T-helper 1 cell treated with Interleukin-12 subunit alpha and Interleukin-12 subunit beta and Interleukin-4 antibody, amounts not matched to agents 30 μg/mL and 1 μg/mL, for 36 hours (primary cell): ENCODE measurements at regions not wholly inside any gene's neighbourhood (a gene's known extent, or its start where the extent isn't known, plus 50 kb on each side); places are given as distances from the start of the nearest gene placed in this dataset.
"Not testable (repeated sequence)": the region's sequence is repeated elsewhere in the genome, so short reads cannot be mapped to it uniquely, and the experiment has no call there.

Experiments used
- H3K27ac Mint-ChIP-seq: one replicate; pipeline ENCODE4 v1.8.0; 2021; ENCODE audit warnings: mild to moderate bottlenecking, mixed read lengths
- H3K27me3 Mint-ChIP-seq: one replicate; pipeline ENCODE4 v1.8.0; 2021; ENCODE audit warnings: low read depth, mixed read lengths
- H3K36me3 Mint-ChIP-seq: one replicate; pipeline ENCODE4 v1.8.0; 2021; ENCODE audit warnings: low read depth, mixed read lengths
- H3K4me1 Mint-ChIP-seq: one replicate; pipeline ENCODE4 v1.8.0; 2021; ENCODE audit warnings: low read depth, mixed read lengths
- H3K4me3 Mint-ChIP-seq: one replicate; pipeline ENCODE4 v1.8.0; 2021; ENCODE audit warnings: mild to moderate bottlenecking, moderate library complexity, mixed read lengths
- H3K9me3 Mint-ChIP-seq: one replicate; pipeline ENCODE4 v1.8.0; 2021; ENCODE audit warnings: mixed read lengths

GRCh38 chr22:34354071-34354817 is 434.0 kb upstream of the LARGE1 start:
- Mint-ChIP-seq H3K9me3 (peaks cover 25% of the 10 kb centered on the region), H3K4me1 (no peaks in the 10 kb centered on the region), H3K36me3 (no peaks in the 10 kb centered on the region), H3K4me3 (no peak overlapping the region), H3K27ac (no peak overlapping the region), H3K27me3 (no peaks in the 10 kb centered on the region)

DNA sequence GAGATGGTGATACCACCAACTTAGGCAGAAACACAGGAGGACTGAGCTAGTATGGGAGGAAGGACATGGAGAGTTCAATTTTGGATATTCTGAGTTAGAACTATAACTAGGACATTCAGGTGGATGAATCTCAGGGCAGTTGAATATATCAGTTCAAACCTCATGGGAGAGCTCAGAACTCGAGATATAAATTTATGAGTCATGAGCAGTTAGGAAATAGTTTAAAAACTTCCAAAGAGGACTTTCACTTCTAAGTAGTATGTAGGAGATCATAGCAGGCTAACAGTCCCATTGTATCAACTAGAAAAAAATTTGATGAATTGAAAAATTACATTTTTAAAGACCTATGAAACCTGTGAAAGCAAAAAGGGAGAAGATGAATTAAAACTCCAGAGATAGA is 436.2 kb upstream of the LARGE1 start:
- H3K9me3 Mint-ChIP-seq, result peaks cover 25% of the 10 kb centered on the region

GRCh38 chr22:34370711-34371110 is 450.4 kb upstream of the LARGE1 start:
- H3K27ac Mint-ChIP-seq, result no peak overlapping the region
- peaks cover 29% of the 10 kb centered on the region for H3K9me3 Mint-ChIP-seq
- H3K27me3 Mint-ChIP-seq, result no peaks in the 10 kb centered on the region
- no peaks in the 10 kb centered on the region for H3K4me1 Mint-ChIP-seq
- no peak overlapping the region for H3K4me3 Mint-ChIP-seq
- no peaks in the 10 kb centered on the region for H3K36me3 Mint-ChIP-seq

More for the DNA sequence above, 436.2 kb upstream of the LARGE1 start:
- no peaks in the 10 kb centered on the region for H3K27me3 Mint-ChIP-seq
- H3K4me1 Mint-ChIP-seq, result no peaks in the 10 kb centered on the region
- no peaks in the 10 kb centered on the region for H3K36me3 Mint-ChIP-seq
- no peak overlapping the region for H3K27ac Mint-ChIP-seq
- H3K4me3 Mint-ChIP-seq, result no peak overlapping the region

DNA sequence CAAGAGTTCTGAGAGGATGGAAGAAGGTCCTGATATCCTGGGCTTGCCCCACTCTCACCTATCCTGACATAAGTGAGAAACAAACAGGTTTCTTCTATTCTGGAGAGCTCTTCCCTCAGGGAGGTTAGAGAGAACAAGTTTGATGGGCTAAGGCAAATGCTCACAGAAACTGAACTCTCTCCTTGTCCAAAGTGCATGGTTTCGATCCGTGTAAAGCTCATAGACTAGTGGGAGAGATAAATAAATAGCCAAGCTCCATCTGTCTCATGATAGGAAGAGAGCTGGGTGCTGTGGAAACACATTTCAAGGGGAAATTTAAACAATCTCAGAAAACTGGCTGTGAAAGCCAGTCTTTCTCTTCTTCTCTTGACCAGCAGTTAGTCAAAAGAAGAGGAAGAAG is 459.5 kb upstream of the LARGE1 start:
- Mint-ChIP-seq H3K4me1 (no peaks in the 10 kb centered on the region), H3K36me3 (no peaks in the 10 kb centered on the region), H3K4me3 (no peak overlapping the region), H3K27me3 (no peaks in the 10 kb centered on the region), H3K27ac (no peak overlapping the region), H3K9me3 (peaks cover 33% of the 10 kb centered on the region)

- H3K36me3 Mint-ChIP-seq, result no peaks in the 10 kb centered on the region
- H3K4me3 Mint-ChIP-seq, result no peak overlapping the region
- no peaks in the 10 kb centered on the region for H3K27me3 Mint-ChIP-seq
- no peak overlapping the region for H3K27ac Mint-ChIP-seq
- peaks cover 33% of the 10 kb centered on the region for H3K9me3 Mint-ChIP-seq
- H3K4me1 Mint-ChIP-seq, result no peaks in the 10 kb centered on the region
Measured at GRCh38 chr22:34380532-34380931, 460.3 kb upstream of the LARGE1 start.

- no peaks in the 10 kb centered on the region for H3K36me3 Mint-ChIP-seq
- H3K4me3 Mint-ChIP-seq, result no peak overlapping the region
- no peaks in the 10 kb centered on the region for H3K27me3 Mint-ChIP-seq
- H3K9me3 Mint-ChIP-seq, result peaks cover 37% of the 10 kb centered on the region
- no peak overlapping the region for H3K27ac Mint-ChIP-seq
- H3K4me1 Mint-ChIP-seq, result no peaks in the 10 kb centered on the region
Measured at GRCh38 chr22:34390400-34390799, 470.1 kb upstream of the LARGE1 start.

DNA sequence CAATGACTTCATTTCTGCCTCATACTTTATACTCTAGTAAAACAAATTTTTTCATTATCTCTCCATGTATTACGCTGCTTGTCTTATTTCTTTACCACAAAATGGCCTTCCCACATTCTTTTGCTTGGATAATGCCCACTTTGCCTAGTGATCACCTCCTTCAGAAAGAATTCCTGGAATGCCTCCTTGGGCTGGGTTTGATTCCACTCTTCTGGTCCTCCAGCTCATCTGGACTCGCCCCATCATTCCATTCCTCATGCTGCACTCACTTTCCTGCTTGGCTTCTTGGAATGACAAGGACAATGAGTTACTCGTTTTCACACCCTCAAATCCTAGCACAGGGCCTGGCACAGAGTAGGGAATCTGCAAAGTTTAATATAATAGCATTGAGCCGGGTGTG is 475.1 kb upstream of the LARGE1 start:
- H3K27ac Mint-ChIP-seq, result no peak overlapping the region
- H3K4me1 Mint-ChIP-seq, result no peaks in the 10 kb centered on the region
- no peaks in the 10 kb centered on the region for H3K27me3 Mint-ChIP-seq
- H3K9me3 Mint-ChIP-seq, result peaks cover 37% of the 10 kb centered on the region
- H3K36me3 Mint-ChIP-seq, result no peaks in the 10 kb centered on the region
- no peak overlapping the region for H3K4me3 Mint-ChIP-seq

- no peak overlapping the region for H3K27ac Mint-ChIP-seq
- H3K27me3 Mint-ChIP-seq, result no peaks in the 10 kb centered on the region
- no peak overlapping the region for H3K4me3 Mint-ChIP-seq
- H3K36me3 Mint-ChIP-seq, result no peaks in the 10 kb centered on the region
- no peaks in the 10 kb centered on the region for H3K4me1 Mint-ChIP-seq
- H3K9me3 Mint-ChIP-seq, result peaks cover 32% of the 10 kb centered on the region
Measured at GRCh38 chr22:34403667-34404066, 483.4 kb upstream of the LARGE1 start.

- no peaks in the 10 kb centered on the region for H3K36me3 Mint-ChIP-seq
- no peak overlapping the region for H3K4me3 Mint-ChIP-seq
Measured at GRCh38 chr22:34410111-34410510, 489.8 kb upstream of the LARGE1 start.

DNA sequence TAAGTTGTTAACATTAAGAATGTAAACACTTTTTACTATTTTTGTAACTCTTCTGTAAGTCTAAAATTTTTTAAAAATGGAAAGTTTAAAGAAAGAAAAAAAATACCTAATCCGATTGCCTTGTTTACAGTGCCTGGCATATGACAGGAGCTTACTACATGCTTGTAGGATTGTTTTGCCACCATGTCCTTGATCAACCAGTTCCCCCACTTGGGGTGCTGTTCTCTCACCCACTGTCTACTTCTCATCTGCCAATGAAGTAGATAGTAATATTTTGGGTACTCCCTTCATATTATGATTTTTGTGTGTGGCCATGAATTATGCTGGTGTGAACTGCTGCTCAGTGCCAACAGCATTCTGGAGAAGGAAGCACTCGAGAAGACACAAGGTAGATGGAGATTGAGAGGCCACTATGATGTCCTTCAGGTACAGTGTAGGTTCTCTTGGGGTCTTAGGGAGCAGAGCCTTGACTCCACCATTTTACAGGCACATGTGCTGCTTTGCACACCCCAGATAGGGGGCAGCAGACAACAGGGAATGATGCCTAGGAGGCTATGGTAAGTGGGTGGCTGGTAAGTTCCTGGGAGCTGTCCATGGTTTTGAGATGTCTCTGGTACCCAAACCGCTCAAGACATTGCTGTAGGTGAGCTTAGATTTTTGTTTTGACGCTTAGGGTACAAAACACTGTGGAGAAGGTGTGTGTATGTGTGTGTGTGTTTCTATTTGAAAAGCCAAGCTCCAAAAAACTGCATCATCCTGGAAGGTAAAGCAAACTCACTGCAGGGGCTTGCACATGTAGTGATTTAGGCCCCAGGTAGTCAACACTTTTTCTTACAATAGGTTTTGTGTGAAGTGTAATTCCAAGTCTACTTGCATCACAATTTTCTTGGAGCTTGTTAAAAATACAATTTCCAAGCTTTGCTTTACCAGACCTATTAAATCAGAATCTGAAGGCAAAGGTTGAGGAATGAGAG is 494.5 kb upstream of the LARGE1 start:
- Mint-ChIP-seq H3K9me3 (peaks cover 4% of the 10 kb centered on the region), H3K4me3 (no peak overlapping the region), H3K27ac (no peak overlapping the region), H3K27me3 (no peaks in the 10 kb centered on the region), H3K4me1 (no peaks in the 10 kb centered on the region), H3K36me3 (no peaks in the 10 kb centered on the region)

More at GRCh38 chr22:34410111-34410510, 489.8 kb upstream of the LARGE1 start:
- Mint-ChIP-seq H3K27me3 (no peaks in the 10 kb centered on the region), H3K9me3 (peaks cover 11% of the 10 kb centered on the region), H3K27ac (no peak overlapping the region), H3K4me1 (no peaks in the 10 kb centered on the region)

GRCh38 chr22:34416022-34416860 is 496.0 kb upstream of the LARGE1 start:
- no peaks in the 10 kb centered on the region for H3K36me3 Mint-ChIP-seq
- peaks cover 4% of the 10 kb centered on the region for H3K9me3 Mint-ChIP-seq
- H3K4me3 Mint-ChIP-seq, result no peak overlapping the region
- H3K4me1 Mint-ChIP-seq, result no peaks in the 10 kb centered on the region
- no peak overlapping the region for H3K27ac Mint-ChIP-seq
- no peaks in the 10 kb centered on the region for H3K27me3 Mint-ChIP-seq

DNA sequence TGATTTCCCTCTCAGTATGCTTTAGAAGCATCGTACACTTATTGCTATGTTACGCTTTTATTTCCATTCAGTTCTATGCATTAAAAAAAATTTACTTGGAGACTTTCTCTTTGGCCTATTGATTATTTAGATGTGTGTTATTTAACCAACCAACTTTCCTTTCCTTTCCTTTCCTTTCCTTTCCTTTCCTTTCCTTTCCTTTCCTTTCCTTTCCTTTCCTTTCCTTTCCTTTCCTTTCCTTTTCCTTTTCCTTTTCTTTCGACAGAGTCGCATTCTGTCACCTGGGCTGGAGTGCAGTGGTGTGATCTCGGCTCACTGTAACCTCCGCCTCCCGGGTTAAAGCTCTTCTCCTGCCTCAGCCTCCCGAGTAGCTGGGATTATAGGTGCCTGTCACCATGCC is 502.7 kb upstream of the LARGE1 start:
- H3K27ac Mint-ChIP-seq, H3K4me1 Mint-ChIP-seq, H3K4me3 Mint-ChIP-seq, H3K27me3 Mint-ChIP-seq, H3K36me3 Mint-ChIP-seq: not testable (repeated sequence)
- peaks cover 24% of the 10 kb centered on the region for H3K9me3 Mint-ChIP-seq

GRCh38 chr22:34427436-34427835 is 507.2 kb upstream of the LARGE1 start:
- Mint-ChIP-seq H3K4me3 (no peak overlapping the region), H3K9me3 (peaks cover 32% of the 10 kb centered on the region), H3K36me3 (no peaks in the 10 kb centered on the region), H3K27ac (no peak overlapping the region), H3K27me3 (no peaks in the 10 kb centered on the region), H3K4me1 (no peaks in the 10 kb centered on the region)

DNA sequence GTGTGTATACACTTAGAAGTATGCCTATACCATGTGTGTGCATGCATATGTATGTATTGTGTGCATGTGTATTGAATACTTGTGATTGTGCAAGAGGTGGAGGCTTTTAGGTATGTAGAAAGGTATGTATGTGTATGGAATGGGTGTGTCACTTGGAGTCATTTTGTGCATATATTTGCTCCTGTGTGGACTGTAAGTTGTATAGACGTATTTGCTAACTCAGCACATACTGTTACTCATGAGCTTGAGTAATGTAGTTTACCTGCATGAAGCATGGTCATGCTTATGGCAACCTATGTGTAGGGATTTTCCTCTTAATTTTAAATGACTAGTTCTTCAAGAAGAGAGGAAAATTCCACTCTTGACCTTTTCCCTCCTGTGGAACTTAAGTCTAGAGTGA is 507.6 kb upstream of the LARGE1 start:
- Mint-ChIP-seq H3K4me1 (no peaks in the 10 kb centered on the region), H3K4me3 (no peak overlapping the region), H3K9me3 (peaks cover 33% of the 10 kb centered on the region), H3K27ac (no peak overlapping the region), H3K27me3 (no peaks in the 10 kb centered on the region), H3K36me3 (no peaks in the 10 kb centered on the region)
